HL-60 (cell line): ENCODE measurements at regions not wholly inside any gene's neighbourhood (a gene's known extent, or its start where the extent isn't known, plus 50 kb on each side); places are given as distances from the start of the nearest gene placed in this dataset.

Experiments used
- DNase-seq, 2 experiments: peaks; one replicate each; pipeline ENCODE4 v3.0.0-alpha.2; 2010 to 2020; ENCODE audit warnings: low read depth in 1 of 2, low spot score in 1 of 2
- H3K27ac ChIP-seq: fragments of 250-450 bp; sonication (Bioruptor Pico); replicated peaks from 2 replicates; pipeline ENCODE4 v1.5.1; 2020; ENCODE audit warnings: mild to moderate bottlenecking, moderate library complexity
- H3K27me3 ChIP-seq: fragments of 250-450 bp; sonication (Bioruptor Pico); 2 replicates; pipeline ENCODE4 v1.5.1; 2021; ENCODE audit warnings: mild to moderate bottlenecking, moderate library complexity; ENCODE audit not compliant: insufficient read depth, poor library complexity, severe bottlenecking
- H3K4me3 ChIP-seq: replicated peaks from 2 replicates; pipeline ENCODE4 v1.5.1; 2011; ENCODE audit warnings: mild to moderate bottlenecking, control low read depth, low read length; ENCODE audit not compliant: insufficient read depth
- GABPA ChIP-seq: IDR thresholded peaks from 2 replicates; pipeline ENCODE4 v1.6.1; 2012; ENCODE audit warnings: low read depth
- POLR2AphosphoS5 ChIP-seq: IDR thresholded peaks from 2 replicates; pipeline ENCODE4 v1.6.1; 2012; ENCODE audit warnings: low read depth
- REST ChIP-seq: IDR thresholded peaks from 2 replicates; pipeline ENCODE4 v1.6.1; 2012; ENCODE audit warnings: low read depth; ENCODE audit not compliant: insufficient replicate concordance
- SPI1 ChIP-seq: IDR thresholded peaks from 2 replicates; pipeline ENCODE4 v1.6.1; 2012; ENCODE audit warnings: low read depth, mild to moderate bottlenecking, borderline replicate concordance
- TF ChIP-seq, protein P1 (sequence below): IDR thresholded peaks from one replicate; pipeline ENCODE4 v1.5.1; 2011; ENCODE audit warnings: low read length, control low read depth, inconsistent platforms; ENCODE audit not compliant: insufficient read depth

GRCh38 chr16:55257966-55258613, 65.9 kb upstream of the IRX6 start:
- no peak overlapping the region for H3K27ac ChIP-seq
- DNase-seq: peak; percentile 36 to 72
- no peaks in the 10 kb centered on the region for H3K27me3 ChIP-seq
- no peak for TF ChIP-seq POLR2AphosphoS5
- TF ChIP-seq, protein P1, sequence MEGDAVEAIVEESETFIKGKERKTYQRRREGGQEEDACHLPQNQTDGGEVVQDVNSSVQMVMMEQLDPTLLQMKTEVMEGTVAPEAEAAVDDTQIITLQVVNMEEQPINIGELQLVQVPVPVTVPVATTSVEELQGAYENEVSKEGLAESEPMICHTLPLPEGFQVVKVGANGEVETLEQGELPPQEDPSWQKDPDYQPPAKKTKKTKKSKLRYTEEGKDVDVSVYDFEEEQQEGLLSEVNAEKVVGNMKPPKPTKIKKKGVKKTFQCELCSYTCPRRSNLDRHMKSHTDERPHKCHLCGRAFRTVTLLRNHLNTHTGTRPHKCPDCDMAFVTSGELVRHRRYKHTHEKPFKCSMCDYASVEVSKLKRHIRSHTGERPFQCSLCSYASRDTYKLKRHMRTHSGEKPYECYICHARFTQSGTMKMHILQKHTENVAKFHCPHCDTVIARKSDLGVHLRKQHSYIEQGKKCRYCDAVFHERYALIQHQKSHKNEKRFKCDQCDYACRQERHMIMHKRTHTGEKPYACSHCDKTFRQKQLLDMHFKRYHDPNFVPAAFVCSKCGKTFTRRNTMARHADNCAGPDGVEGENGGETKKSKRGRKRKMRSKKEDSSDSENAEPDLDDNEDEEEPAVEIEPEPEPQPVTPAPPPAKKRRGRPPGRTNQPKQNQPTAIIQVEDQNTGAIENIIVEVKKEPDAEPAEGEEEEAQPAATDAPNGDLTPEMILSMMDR: peak; percentile 64
- no peak overlapping the region for H3K4me3 ChIP-seq

GRCh38 chr16:55261301-55261700, 62.7 kb upstream of the IRX6 start:
- no peak overlapping the region for H3K27ac ChIP-seq
- H3K4me3 ChIP-seq: no peak overlapping the region
- H3K27me3 ChIP-seq: no peaks in the 10 kb centered on the region
- DNase-seq: no peak
- no peak for TF ChIP-seq SPI1
- no peak for TF ChIP-seq GABPA
- TF ChIP-seq, protein P1: no peak
- no peak for TF ChIP-seq POLR2AphosphoS5
- TF ChIP-seq REST: no peak

- DNase-seq: no peak
- Histone ChIP-seq H3K4me3 (no peak overlapping the region), H3K27me3 (no peaks in the 10 kb centered on the region), H3K27ac (no peak overlapping the region)
- TF ChIP-seq REST (no peak), POLR2AphosphoS5 (no peak), SPI1 (peak; percentile 81), GABPA (no peak)
- TF ChIP-seq, protein P1: no peak
Observed at GRCh38 chr16:55263271-55264250, 60.4 kb upstream of the IRX6 start.
